T-helper 2 cell (primary cell): ENCODE measurements at regions not wholly inside any gene's neighbourhood (a gene's known extent, or its start where the extent isn't known, plus 50 kb on each side); places are given as distances from the start of the nearest gene placed in this dataset.
A peak's percentile ranks its signal among the peaks of the same experiment; 100 is the strongest.

Experiments used
- DNase-seq, 5 experiments: peaks; one replicate each; pipeline versions ENCODE4 v3.0.0 to v3.0.0-alpha.2; 2012 to 2022

DNA sequence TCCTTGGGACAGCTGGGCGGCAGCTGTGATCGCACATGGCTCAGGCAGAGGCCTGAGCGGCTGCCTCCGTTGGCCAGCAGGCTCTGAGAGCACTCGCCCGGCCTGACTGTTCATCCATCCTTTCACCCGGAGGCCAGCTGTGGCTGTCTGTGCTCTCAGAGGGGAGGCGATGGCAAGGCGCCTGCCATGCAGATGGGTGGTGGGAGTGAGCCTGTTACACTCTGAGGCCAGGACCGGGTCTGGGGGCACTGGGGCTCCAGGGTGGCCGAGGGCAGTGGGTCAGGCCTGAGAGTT is 292.3 kb downstream of the TMEM121 start:
- DNase-seq = no peak

- no peak for DNase-seq
These were observed 303.8 kb downstream of the TMEM121 start for GRCh38 chr14:105830171-105830570.

DNA sequence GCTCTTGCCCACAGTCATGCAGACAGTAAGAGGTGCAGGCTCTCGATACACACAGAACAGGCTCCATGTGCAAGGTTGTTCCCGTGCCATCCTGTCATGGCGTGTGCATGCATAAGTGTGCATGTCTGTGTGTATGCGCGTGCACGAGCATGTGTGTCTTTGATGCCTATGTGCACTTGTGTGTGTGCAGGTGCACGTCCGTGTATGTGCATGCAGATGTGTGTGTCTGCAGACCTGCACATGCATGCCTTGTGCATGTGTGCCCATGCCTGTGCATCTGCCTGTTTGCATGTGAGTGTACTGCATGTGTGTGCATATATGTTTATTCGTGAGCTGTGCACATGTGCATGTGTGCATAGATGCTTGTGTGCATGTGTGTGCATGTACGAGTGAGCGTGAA is 309.8 kb downstream of the TMEM121 start:
- DNase-seq = no peak

- DNase-seq = no peak
These were observed 310.3 kb downstream of the TMEM121 start for GRCh38 chr14:105836730-105837129.

DNA sequence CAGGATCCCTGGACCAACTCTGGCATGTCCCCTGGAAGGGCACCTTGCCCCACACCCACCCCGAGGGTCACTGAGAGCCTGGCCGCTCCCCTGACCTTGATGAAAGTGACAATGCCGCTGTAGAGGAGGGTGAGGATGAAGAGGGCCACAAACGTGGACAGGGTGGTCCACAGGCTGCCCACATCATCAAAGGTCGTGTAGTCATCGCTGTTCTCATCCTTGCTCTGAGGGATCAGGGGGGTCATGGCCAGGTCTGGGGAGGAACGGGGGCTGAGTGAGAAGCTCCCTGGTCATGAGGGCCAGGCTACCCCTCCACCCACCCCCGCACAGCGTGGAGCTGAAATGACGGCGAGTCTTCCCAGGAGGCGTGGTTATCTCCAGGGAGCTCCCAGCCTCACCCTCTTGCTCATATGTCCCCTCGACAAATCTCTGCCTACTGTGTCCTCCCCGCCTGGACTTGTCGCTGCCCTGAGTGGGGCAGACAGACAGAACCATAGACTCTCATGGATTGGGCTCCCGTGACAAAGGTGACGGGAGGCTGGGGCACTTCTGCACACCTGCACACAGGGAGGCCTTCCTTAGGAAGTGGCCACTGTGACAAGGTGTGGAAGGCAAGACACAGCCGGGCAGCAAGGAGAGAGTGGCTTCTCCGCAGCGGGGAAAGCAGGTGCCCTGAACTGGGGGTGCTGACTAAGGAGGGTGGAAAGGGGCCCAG is 311.1 kb downstream of the TMEM121 start:
- DNase-seq = no peak

- DNase-seq = no peak
These were observed 311.7 kb downstream of the TMEM121 start for GRCh38 chr14:105838107-105838506.

- DNase-seq = no peak
These were observed 312.4 kb downstream of the TMEM121 start for GRCh38 chr14:105838591-105839424.

DNA sequence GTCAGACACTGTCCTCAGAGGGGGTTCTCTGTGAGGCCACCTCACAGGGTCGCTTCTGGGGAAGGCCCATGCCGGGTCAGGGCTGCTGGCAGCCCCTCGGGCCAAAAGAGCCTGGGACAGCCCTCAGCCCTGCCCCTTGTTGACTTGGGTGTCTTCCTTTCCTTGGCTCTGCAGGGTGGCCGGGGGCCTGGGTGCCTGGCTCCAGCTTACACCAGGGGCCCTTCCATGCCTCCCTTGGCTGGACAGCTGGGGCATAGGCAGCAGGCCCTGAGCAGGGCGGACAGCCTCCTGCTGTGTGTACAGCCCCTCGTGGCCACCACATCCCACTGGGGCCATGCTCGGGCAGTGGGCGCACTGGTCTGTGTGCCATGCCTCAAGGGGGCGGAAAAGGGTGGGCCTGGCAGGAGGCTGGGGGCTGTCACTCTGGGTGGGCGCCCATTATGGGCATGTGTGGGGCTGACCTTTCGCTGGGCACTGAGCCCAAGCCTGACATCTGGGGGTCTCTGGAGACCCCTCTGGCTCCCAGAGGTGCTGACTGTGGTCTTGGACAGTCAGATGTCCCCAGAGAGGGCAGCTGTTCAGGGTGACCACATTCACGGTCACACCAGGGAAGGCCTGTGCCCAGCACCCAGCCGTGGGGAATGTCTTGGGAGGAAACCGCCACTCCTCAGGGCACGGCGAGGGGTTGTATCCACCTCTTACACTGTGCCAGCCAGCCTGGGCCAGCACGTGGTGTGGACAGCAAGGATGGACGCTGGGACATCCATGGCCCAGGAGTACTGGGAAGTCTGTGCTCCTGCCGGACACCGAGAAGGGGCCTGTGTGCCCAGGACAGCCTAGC is 313.3 kb downstream of the TMEM121 start:
- no peak for DNase-seq

GRCh38 chr14:105840266-105841021 is 314.1 kb downstream of the TMEM121 start:
- no peak for DNase-seq

GRCh38 chr14:105841022-105842009 is 314.9 kb downstream of the TMEM121 start:
- no peak for DNase-seq

- no peak for DNase-seq
These were observed 315.7 kb downstream of the TMEM121 start for GRCh38 chr14:105842105-105842504.

DNA sequence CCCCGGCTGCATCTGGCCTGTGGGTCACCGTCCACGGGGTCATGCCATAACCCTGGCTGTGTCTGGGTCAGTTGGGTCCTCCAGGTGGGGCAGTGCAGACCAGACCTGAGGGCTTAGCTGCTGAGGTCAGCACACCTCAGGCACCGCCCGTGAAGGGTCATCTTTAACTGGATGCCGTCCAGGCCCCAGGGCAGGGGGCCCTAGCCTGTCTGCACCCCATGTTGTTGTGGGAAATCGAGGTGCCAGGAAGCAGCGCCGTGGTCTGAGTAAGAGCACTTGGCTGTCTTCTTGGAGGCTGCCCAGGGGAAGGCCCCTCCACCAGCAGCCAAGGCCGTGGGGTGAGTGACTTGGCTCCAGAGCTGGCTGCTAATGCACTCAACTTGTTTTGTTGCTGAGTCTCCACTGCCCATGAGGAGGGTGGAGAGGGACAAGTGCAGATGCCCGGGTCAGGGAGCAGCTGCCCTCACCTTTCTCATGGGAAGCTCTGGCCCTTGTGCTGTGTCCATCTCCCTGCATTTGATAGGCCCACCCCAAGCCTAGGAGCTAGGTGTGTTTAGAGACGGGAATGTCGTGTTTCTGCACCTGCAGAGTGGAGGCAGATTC is 317.2 kb downstream of the TMEM121 start:
- no peak for DNase-seq

DNA sequence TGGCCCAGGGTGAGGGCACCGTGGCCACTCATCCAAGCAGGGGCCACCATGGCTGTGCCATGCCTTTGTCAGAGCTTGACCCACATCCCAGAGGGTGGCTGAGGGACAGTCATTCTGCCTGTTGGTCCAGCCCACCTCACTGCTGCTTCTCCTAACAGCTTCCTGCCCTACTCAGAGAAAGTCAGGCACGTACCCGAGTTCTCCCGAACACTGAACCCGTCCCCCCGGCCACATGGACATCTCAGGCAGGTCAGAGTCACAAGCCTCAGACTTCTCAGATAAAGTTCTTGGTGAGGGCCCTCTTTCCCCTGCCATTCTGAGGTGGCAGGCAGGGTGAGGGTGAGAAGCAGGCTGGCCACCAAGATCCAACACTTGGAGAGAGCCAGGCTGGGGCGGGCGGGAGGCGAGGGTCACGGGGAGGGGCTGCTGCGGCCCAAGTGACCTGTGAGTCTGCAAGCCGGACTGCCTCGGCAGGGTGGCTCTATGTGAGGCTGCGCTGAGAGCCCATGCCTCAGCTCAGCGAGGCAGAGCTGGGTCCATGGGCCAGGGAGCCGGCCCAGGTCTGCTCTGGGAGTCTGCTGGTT is 317.8 kb downstream of the TMEM121 start:
- DNase-seq = peak in 1 of 5 experiments; percentile 7

GRCh38 chr14:105844810-105845724 is 318.7 kb downstream of the TMEM121 start:
- no peak for DNase-seq

DNA sequence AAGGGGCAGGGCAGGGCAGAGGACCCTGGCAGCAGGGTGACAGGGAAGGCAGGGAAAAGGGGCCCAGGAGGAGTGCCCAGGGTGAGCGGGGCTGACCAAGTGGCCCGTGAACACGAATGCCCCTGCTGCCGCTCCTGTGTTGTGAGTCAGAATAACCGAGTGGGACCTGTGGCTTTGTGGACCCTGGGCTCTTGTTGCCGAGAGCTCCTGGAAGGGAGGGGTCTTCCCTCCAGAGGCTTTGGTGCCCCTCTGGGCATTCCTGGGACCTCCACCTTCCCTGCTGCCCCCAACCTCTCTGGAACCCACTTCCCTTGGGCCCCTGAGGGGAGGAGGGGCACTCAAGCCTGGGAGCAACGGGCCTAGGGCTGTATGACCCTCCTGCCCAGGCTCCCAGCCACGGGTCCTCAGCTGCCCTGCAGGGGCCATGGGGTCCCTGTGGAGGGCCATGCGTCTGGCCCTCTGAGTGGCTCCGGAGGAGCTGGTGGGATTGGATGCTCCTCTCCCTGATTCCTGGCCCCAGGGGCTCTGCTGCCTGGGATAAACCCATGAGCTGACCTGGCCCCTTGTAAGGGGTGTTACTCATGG is 319.4 kb downstream of the TMEM121 start:
- no peak for DNase-seq

DNA sequence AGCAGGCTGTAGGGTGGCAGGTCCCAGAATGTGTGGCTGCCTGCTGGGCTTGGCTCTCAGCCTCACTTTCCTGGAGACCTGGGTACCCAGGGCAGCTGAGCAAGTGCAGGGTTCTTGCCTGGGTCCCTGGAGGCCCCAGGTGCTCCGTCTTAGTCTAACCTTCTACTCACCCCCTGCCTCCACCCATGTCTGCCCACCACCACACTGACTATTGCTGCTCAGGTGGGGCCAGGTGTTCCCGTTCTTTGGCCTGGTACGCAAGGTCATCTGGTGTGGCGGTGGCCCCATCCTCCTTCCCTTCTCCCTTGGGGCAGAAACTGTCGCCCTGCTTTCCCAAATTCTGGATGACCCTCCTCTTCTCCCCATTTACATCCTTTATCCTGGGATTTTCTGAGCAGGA is 319.9 kb downstream of the TMEM121 start:
- DNase-seq = no peak

GRCh38 chr14:105847400-105847799 is 321.0 kb downstream of the TMEM121 start:
- no peak for DNase-seq

GRCh38 chr14:105848570-105848969 is 322.2 kb downstream of the TMEM121 start:
- DNase-seq = no peak
